ENCODE measurements at regions not wholly inside any gene's neighbourhood (a gene's known extent, or its start where the extent isn't known, plus 50 kb on each side); places are given as distances from the start of the nearest gene placed in this dataset.

DNA sequence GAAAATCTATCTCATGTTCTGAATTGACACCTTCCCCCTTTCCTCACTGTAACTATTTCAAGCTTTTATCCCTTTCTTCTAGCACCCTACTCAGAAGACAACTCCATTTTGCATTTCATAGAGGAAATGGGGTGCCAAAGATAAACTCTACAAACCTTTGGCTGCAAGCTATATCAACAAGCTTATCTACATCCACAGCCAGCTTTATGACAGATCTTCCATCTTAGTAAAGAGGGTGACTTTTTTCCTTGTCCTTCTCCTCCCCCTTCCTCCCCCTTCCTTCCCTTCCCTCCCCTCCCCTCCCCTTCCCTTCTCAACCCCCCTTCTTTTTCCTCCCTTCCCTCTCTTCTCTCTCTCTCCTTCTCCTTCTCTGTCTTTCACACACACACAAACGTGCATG, 58.0 kb upstream of the OLIG3 start:
- TF ChIP-seq POLR2A (IDR thresholded peaks at IDR 0.05) (no peak), POLR2AphosphoS5 (IDR thresholded peaks at IDR 0.05) (no peak), EP300 (IDR thresholded peaks at IDR 0.05) (no peak)
- TF ChIP-seq, protein P1, sequence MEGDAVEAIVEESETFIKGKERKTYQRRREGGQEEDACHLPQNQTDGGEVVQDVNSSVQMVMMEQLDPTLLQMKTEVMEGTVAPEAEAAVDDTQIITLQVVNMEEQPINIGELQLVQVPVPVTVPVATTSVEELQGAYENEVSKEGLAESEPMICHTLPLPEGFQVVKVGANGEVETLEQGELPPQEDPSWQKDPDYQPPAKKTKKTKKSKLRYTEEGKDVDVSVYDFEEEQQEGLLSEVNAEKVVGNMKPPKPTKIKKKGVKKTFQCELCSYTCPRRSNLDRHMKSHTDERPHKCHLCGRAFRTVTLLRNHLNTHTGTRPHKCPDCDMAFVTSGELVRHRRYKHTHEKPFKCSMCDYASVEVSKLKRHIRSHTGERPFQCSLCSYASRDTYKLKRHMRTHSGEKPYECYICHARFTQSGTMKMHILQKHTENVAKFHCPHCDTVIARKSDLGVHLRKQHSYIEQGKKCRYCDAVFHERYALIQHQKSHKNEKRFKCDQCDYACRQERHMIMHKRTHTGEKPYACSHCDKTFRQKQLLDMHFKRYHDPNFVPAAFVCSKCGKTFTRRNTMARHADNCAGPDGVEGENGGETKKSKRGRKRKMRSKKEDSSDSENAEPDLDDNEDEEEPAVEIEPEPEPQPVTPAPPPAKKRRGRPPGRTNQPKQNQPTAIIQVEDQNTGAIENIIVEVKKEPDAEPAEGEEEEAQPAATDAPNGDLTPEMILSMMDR (IDR thresholded peaks at IDR 0.05), result no peak
